ENCODE measurements at regions not wholly inside any gene's neighbourhood (a gene's known extent, or its start where the extent isn't known, plus 50 kb on each side); places are given as distances from the start of the nearest gene placed in this dataset.

DNA sequence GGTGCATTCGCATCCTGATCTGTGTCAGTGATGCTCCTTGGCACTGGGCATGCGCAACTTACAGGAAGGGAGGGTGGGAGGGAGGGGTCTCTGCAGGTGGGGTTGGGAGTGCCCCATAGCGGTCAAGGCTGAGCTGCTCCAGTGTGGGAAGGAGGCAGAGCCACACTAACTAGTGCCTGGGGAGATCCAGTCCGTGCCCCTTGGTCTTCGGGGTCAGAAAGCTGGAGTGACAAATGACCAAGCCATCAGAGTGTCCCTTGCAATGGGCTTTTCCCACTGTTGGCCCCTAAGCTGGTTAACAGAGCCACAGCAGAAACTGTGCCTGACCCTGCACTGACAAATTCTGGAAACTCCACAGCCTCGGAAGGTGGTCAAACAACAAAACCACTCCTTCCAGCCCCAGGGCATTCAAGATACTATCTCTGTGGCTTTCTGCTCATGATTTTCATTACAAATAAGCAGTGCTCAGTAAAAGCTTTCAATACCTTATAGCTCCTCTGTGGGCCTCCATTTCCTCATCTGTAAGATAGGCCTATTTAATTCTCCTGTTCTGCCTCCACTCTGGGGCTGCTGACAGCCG lies 138.1 kb upstream of the UNC5B start:
- H3K36me3 ChIP-seq (replicated peaks in 1 of 2; ENCODE audit: control insufficient read depth in 1 of 2, insufficient read depth in 2 of 2, low read length in 1 of 2) = no peaks in the 10 kb centered on the region
- POLR2A ChIA-PET = interaction anchor here (0.7 to 0.8 kb wide), 2 partner anchors 10 to 167 kb away, joined by 3 to 4 read pairs; no protein-coding TSS in a partner anchor
- 0 out of 2 replicates have a peak, but pooled peaks cover 5% of the 10 kb centered on the region for H3K27me3 ChIP-seq (ENCODE audit: insufficient read depth)
- peak overlapping the region in 1 of 2 experiments; percentile 56; a peak in 2 of 4 replicates for H3K27ac ChIP-seq (ENCODE audit: low read depth in 2 of 2, low read length in 1 of 2)
- TF ChIP-seq RCOR1 (IDR thresholded peaks at IDR 0.05; ENCODE audit: low read length) = peak; percentile 54
- TF ChIP-seq RAD21 (IDR thresholded peaks at IDR 0.05; ENCODE audit: low read length) = no peak; the same call in 1 of the 2 replicates
- peak; percentile 77 for TF ChIP-seq GATA2 (CRISPR knock-in tag; IDR thresholded peaks at IDR 0.05)
- peak in 1 of 2 experiments; percentile 56; a peak in 1 of 4 replicates for TF ChIP-seq EP300 (IDR thresholded peaks at IDR 0.05; ENCODE audit: borderline replicate concordance in 1 of 2, low read depth in 1 of 2, low read length in 1 of 2)
- no peaks in the 10 kb centered on the region for H4K20me1 ChIP-seq (ENCODE audit: insufficient read depth)
- H3K79me2 ChIP-seq (ENCODE audit: insufficient read depth) = no peaks in the 10 kb centered on the region
- no peak overlapping the region for H2AFZ ChIP-seq (ENCODE audit: low read depth)
- H3K4me3 ChIP-seq (ENCODE audit: low read depth in 2 of 2, low read length in 1 of 2) = no peak overlapping the region
- CTCF ChIA-PET = interaction anchor here (0.8 to 7.8 kb wide), 14 partner anchors 11 to 196 kb away, joined by 3 to 42 read pairs (median 4); no protein-coding TSS in a partner anchor
- no peaks in the 10 kb centered on the region for H3K9me2 ChIP-seq
- peak; percentile 65 for DNase-seq
- WGBS (ENCODE audit: low lambda C conversion rate) = 58% methylated on average over 4 of the region's 7 CpGs
- H3F3A ChIP-seq (replicated peaks; ENCODE audit: insufficient read depth) = no peaks in the 10 kb centered on the region
- H3K9ac ChIP-seq = no peak overlapping the region
- H3K9me3 ChIP-seq = no peaks in the 10 kb centered on the region
- H3K4me2 ChIP-seq = no peak overlapping the region
- H3K4me1 ChIP-seq (ENCODE audit: control insufficient read depth in 1 of 2, insufficient read depth in 2 of 2, low read depth in 1 of 2, low read length in 1 of 2) = peaks cover 0 to 58% of the 10 kb centered on the region in 2 experiments; a peak in 1 of 4 replicates

DNA sequence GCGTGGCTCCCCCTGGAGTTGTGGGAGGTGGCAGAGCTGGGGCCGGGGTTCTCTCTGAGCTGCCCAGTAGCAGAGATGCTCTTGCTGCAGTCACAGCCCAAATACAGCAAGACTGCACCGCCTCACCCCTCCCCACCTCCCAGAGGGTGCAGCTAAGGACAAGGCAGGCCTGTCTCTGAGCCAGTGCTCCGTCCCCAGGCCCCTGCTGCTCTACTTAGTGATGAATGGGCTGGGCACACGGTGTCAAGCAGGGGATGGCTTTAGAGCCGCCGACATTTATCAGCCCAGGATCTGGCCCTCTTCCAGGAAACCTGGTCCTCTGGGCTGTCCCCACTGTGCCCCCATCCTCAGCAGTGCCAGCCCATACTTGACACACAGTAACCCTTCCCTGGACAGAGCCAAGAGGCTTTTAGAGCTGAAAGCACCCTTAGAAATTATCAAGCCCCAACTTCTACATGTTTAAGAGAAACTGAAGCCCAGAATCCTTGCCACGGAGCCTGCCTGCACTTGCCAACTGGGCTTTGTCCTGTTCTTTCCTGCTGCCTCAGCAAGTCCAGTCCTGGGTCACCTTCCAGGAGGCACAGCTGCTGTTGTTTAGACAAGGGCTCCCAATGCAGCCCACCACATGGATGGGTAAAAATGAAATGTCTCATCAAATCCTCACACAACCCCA lies 137.1 kb upstream of the UNC5B start:
- CTCF ChIA-PET = interaction anchor here (0.6 to 7.8 kb wide), 15 partner anchors 8 to 195 kb away, joined by 3 to 42 read pairs (median 4); no protein-coding TSS in a partner anchor
- TF ChIP-seq NRF1 (IDR thresholded peaks at IDR 0.05; ENCODE audit: low read depth, low read length) = no peak
- TF ChIP-seq TCF12 (IDR thresholded peaks at IDR 0.05) = no peak
- TF ChIP-seq GATA2 (CRISPR knock-in tag; IDR thresholded peaks at IDR 0.05) = peak; percentile 75
- TF ChIP-seq EZH2phosphoT487 (IDR thresholded peaks at IDR 0.05; ENCODE audit: borderline replicate concordance, low read depth) = no peak
- no peak for TF ChIP-seq GABPA (IDR thresholded peaks at IDR 0.05; ENCODE audit: low read depth)
- TF ChIP-seq EP300 (IDR thresholded peaks at IDR 0.05; ENCODE audit: borderline replicate concordance in 1 of 2, low read depth in 1 of 2, low read length in 1 of 2) = peak in 1 of 2 experiments; percentile 72; a peak in 2 of 4 replicates
- 40% methylated on average over 4 of the region's 8 CpGs for WGBS (ENCODE audit: low lambda C conversion rate)

More for the DNA sequence above, 137.1 kb upstream of the UNC5B start:
- H3K79me2 ChIP-seq (ENCODE audit: insufficient read depth) = no peaks in the 10 kb centered on the region
- H3K36me3 ChIP-seq (replicated peaks in 1 of 2; ENCODE audit: control insufficient read depth in 1 of 2, insufficient read depth in 2 of 2, low read length in 1 of 2) = no peaks in the 10 kb centered on the region
- no peak overlapping the region for H2AFZ ChIP-seq (ENCODE audit: low read depth)
- no peaks in the 10 kb centered on the region for H3K9me2 ChIP-seq
- peak; percentile 86 for DNase-seq
- peak overlapping the region in 1 of 2 experiments; percentile 56; a peak in 2 of 4 replicates for H3K27ac ChIP-seq (ENCODE audit: low read depth in 2 of 2, low read length in 1 of 2)
- H4K20me1 ChIP-seq (ENCODE audit: insufficient read depth) = no peaks in the 10 kb centered on the region
- POLR2A ChIA-PET = interaction anchor here (0.7 to 1.0 kb wide), 3 partner anchors 11 to 166 kb away, joined by 3 to 4 read pairs (median 3); no protein-coding TSS in a partner anchor
- peaks cover 0 to 49% of the 10 kb centered on the region in 2 experiments; a peak in 1 of 4 replicates for H3K4me1 ChIP-seq (ENCODE audit: control insufficient read depth in 1 of 2, insufficient read depth in 2 of 2, low read depth in 1 of 2, low read length in 1 of 2)
- H3K9me3 ChIP-seq = no peaks in the 10 kb centered on the region
- H3K4me3 ChIP-seq (ENCODE audit: low read depth in 2 of 2, low read length in 1 of 2) = no peak overlapping the region
- H3K9ac ChIP-seq = no peak overlapping the region
- 0 out of 2 replicates have a peak, but pooled peaks cover 5% of the 10 kb centered on the region for H3K27me3 ChIP-seq (ENCODE audit: insufficient read depth)
- no peak overlapping the region for H3K4me2 ChIP-seq
- no peaks in the 10 kb centered on the region for H3F3A ChIP-seq (replicated peaks; ENCODE audit: insufficient read depth)
